GM12874 (cell line): ENCODE measurements at regions not wholly inside any gene's neighbourhood (a gene's known extent, or its start where the extent isn't known, plus 50 kb on each side); places are given as distances from the start of the nearest gene placed in this dataset.

Source experiments
- TF ChIP-seq, protein P1 (sequence below): IDR thresholded peaks from 2 replicates; pipeline ENCODE4 v1.5.1; 2011; ENCODE audit warnings: low read depth, mild to moderate bottlenecking, control low read depth, low read length, moderate library complexity; ENCODE audit not compliant: insufficient read depth

GRCh38 chr15:62552444-62552843 lies 387.4 kb upstream of the C2CD4B start:
- TF ChIP-seq, protein P1, sequence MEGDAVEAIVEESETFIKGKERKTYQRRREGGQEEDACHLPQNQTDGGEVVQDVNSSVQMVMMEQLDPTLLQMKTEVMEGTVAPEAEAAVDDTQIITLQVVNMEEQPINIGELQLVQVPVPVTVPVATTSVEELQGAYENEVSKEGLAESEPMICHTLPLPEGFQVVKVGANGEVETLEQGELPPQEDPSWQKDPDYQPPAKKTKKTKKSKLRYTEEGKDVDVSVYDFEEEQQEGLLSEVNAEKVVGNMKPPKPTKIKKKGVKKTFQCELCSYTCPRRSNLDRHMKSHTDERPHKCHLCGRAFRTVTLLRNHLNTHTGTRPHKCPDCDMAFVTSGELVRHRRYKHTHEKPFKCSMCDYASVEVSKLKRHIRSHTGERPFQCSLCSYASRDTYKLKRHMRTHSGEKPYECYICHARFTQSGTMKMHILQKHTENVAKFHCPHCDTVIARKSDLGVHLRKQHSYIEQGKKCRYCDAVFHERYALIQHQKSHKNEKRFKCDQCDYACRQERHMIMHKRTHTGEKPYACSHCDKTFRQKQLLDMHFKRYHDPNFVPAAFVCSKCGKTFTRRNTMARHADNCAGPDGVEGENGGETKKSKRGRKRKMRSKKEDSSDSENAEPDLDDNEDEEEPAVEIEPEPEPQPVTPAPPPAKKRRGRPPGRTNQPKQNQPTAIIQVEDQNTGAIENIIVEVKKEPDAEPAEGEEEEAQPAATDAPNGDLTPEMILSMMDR = no peak

- TF ChIP-seq, protein P1 = no peak
Observed at GRCh38 chr15:62553911-62554563, 389.0 kb upstream of the C2CD4B start.

GRCh38 chr15:62558640-62559380 lies 393.7 kb upstream of the C2CD4B start:
- TF ChIP-seq, protein P1 = no peak

- TF ChIP-seq, protein P1 = no peak
Observed at GRCh38 chr15:62559381-62559733, 394.3 kb upstream of the C2CD4B start.

- TF ChIP-seq, protein P1 = no peak
Observed at GRCh38 chr15:62561059-62561519, 396.0 kb upstream of the C2CD4B start.

GRCh38 chr15:62561571-62561970 lies 396.5 kb upstream of the C2CD4B start:
- TF ChIP-seq, protein P1 = no peak

DNA sequence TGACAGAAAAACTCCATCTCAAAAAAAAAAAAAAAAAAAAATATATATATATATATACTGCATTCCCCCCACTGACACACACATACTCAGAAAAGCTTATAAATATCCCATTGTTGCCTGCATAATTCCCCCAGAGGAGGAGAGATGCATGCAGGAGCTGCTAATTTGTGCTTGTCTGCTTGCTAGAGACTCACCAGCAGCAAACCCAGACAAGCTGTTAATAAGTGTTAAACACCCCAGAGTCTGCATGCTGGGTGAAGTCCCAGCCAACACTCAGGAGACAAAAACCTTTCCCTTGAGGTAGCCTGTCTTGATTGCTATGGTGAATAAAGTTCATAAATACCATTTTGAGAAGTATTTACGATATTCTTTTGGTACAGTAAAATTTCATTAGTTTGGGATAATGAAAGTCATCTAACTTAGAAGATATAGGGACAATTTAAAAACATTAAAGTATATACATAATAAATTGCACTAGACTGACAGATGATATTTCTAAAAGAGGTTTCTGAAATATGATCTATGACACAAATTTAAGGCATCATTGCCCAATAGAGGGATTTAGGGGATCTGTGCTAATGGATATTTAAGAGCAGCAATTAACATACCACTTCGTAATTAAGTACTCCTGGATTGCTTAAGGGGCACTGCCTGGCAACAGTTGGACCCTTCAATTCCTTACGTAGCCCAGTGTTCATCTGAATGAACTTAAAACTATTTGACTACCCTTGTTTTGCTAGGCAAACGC lies 400.0 kb upstream of the C2CD4B start:
- TF ChIP-seq, protein P1 = no peak
